ENCODE measurements at regions not wholly inside any gene's neighbourhood (a gene's known extent, or its start where the extent isn't known, plus 50 kb on each side); places are given as distances from the start of the nearest gene placed in this dataset.

DNA sequence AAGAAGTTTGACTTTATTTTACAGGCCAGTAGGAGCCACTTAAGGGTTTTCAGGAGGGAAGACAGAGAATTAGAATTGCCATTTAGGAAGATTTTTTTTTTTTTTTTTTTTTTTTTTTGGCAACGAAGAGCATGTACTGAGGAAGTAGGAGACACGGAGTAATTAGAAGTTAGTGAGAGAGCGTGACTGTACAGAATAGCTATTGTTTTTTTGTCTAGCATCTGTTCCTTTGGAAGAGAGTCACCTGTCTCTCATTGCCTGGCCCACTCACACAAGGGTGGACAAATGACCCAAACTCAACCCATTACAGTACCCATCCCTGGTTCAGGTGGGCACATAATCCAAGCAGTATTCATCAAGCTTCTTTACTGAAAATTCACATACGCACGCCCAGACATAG is 166.7 kb downstream of the LACC1 start:
- Histone ChIP-seq H3K4me3 (ENCODE audit: extremely low read depth in 1 of 4, insufficient read depth in 2 of 4, low read depth in 3 of 4, low read length in 4 of 4) (no peak overlapping the region), H3K79me1 (ENCODE audit: low read depth, low read length) (no peaks in the 10 kb centered on the region), H3K27ac (ENCODE audit: low read depth, low read length) (no peak overlapping the region), H3K18ac (ENCODE audit: extremely low read depth, low read length) (no peak overlapping the region), H3K9me3 (ENCODE audit: insufficient read depth in 2 of 2, low read depth in 1 of 2, low read length in 1 of 2) (no peaks in the 10 kb centered on the region), H3K79me2 (ENCODE audit: control insufficient read depth in 1 of 2, insufficient read depth in 2 of 2, low read length in 2 of 2) (no peaks in the 10 kb centered on the region), H4K5ac (ENCODE audit: insufficient read length, low read depth, low read length) (no peak overlapping the region), H3K9ac (replicated peaks in 1 of 4; ENCODE audit: extremely low read depth in 1 of 4, low read depth in 3 of 4, low read length in 3 of 4) (no peak overlapping the region), H2BK120ac (replicated peaks; ENCODE audit: low read depth, low read length) (no peak overlapping the region), H3K56ac (replicated peaks; ENCODE audit: insufficient read length, low read depth, low read length) (no peak overlapping the region), H4K91ac (replicated peaks; ENCODE audit: insufficient read length, low read length) (no peak overlapping the region), H2BK20ac (ENCODE audit: low read length) (no peak overlapping the region), H3K36me3 (ENCODE audit: control insufficient read depth in 2 of 4, insufficient read depth in 4 of 4, low read length in 3 of 4) (no peaks in the 10 kb centered on the region), H2BK5ac (ENCODE audit: low read depth, low read length) (no peak overlapping the region), H3K27me3 (replicated peaks in 1 of 4; ENCODE audit: control insufficient read depth in 3 of 4, extremely low read depth in 1 of 4, insufficient read depth in 3 of 4, low read length in 3 of 4) (no peaks in the 10 kb centered on the region), H3K4me1 (replicated peaks in 1 of 4; ENCODE audit: control insufficient read depth in 3 of 4, insufficient read depth in 4 of 4, low read length in 3 of 4) (peaks cover 0 to 3% (median 0%) of the 10 kb centered on the region in 4 experiments; a peak in 2 of 7 replicates), H2BK15ac (ENCODE audit: low read length) (no peak overlapping the region), H3K14ac (ENCODE audit: insufficient read length) (no peak overlapping the region), H2BK12ac (ENCODE audit: low read depth, low read length) (no peak overlapping the region), H2AK5ac (ENCODE audit: low read depth, low read length) (no peak overlapping the region), H2AFZ (ENCODE audit: low read length) (no peak overlapping the region), H3K23ac (ENCODE audit: insufficient read length) (no peak overlapping the region), H3K4me2 (ENCODE audit: insufficient read depth in 1 of 2, low read depth in 2 of 2, low read length in 2 of 2) (no peak overlapping the region), H3K4ac (replicated peaks; ENCODE audit: insufficient read length, low read depth, low read length) (no peak overlapping the region), H3K23me2 (ENCODE audit: low read depth, low read length) (no peaks in the 10 kb centered on the region), H4K20me1 (replicated peaks in 1 of 2; ENCODE audit: control insufficient read depth in 1 of 2, insufficient read depth in 2 of 2, low read length in 2 of 2) (no peaks in the 10 kb centered on the region), H4K8ac (ENCODE audit: extremely low read depth, insufficient read depth, low read length) (no peak overlapping the region)
- no peak for DNase-seq (ENCODE audit: low read depth in 1 of 2, low spot score in 2 of 2)
- ChIA-PET CTCF (ENCODE audit: partially characterized antibody) (interaction anchor here (0.9 to 5.9 kb wide), 8 partner anchors 13 to 392 kb away, joined by 3 to 36 read pairs (median 4); no protein-coding TSS in a partner anchor), POLR2A (ENCODE audit: partially characterized antibody) (interaction anchor here (1.1 kb wide), 2 partner anchors 387 to 391 kb away, joined by 3 read pairs; no protein-coding TSS in a partner anchor)
- WGBS, 2 experiments (ENCODE audit: extremely low coverage in 1 of 2, insufficient coverage in 1 of 2, insufficient read length in 1 of 2, insufficient replicate concordance in 2 of 2, low coverage in 1 of 2, low lambda C conversion rate in 2 of 2, missing lambda C conversion rate in 1 of 2), result 97% methylated on average over 5 of the region's 5 CpGs; no CpG with 5 or more reads in 1 of the 2 experiments
- TF ChIP-seq CBX5 (IDR thresholded peaks at IDR 0.05; ENCODE audit: low read depth, low read length), result no peak
- TF ChIP-seq CBX8 (IDR thresholded peaks at IDR 0.05; ENCODE audit: borderline replicate concordance, low read depth, low read length), result no peak
- no peak for TF ChIP-seq CHD1 (IDR thresholded peaks at IDR 0.05; ENCODE audit: low read depth, low read length)
- no peak for TF ChIP-seq SIN3A (conservative IDR thresholded peaks at IDR 0.05 in 1 of 2, IDR thresholded peaks at IDR 0.05 in 1 of 2; ENCODE audit: low read depth in 1 of 2, low read length in 2 of 2)
- FAIRE-seq, result no peak
